Adrenal gland (tissue), 9 donors: ENCODE measurements at regions not wholly inside any gene's neighbourhood (a gene's known extent, or its start where the extent isn't known, plus 50 kb on each side); places are given as distances from the start of the nearest gene placed in this dataset.

Experiments used
- DNase-seq, 7 donors: peaks; one replicate each; pipeline ENCODE4 v3.0.0-alpha.2; 2019 to 2020
- H3K27ac ChIP-seq, 5 donors: fragments of 200-600 bp; sonication (generic) in 4 of 5; 1 replicate in 3 of 5; 2 replicates in 2 of 5; pipeline versions ENCODE4 v1.5.1 to v1.8.0; 2016 to 2020; ENCODE audit warnings: mild to moderate bottlenecking in 1 of 5
- H3K27me3 ChIP-seq: fragments of 200-600 bp; 2 replicates; pipeline ENCODE4 v1.8.0; 2021
- H3K36me3 ChIP-seq, 2 donors: fragments of 200-600 bp; replicated peaks in 1 of 2; 1 replicate in 1 of 2; 2 replicates in 1 of 2; pipeline versions ENCODE4 v1.5.1 to v1.8.0; 2018 to 2022
- H3K4me1 ChIP-seq, 2 donors: fragments of 200-600 bp; replicated peaks in 1 of 2; 1 replicate in 1 of 2; 2 replicates in 1 of 2; pipeline versions ENCODE4 v1.5.1 to v1.8.0; 2018 to 2021
- H3K4me3 ChIP-seq, 4 donors: fragments of 200-600 bp; sonication (generic) in 3 of 4; one replicate each; pipeline ENCODE4 v1.5.1; 2016 to 2018
- H3K9me3 ChIP-seq, 3 donors: fragments of 200-600 bp; sonication (generic) in 1 of 3; replicated peaks in 1 of 3; 1 replicate in 2 of 3; 2 replicates in 1 of 3; pipeline versions ENCODE4 v1.5.1 to v1.8.0; 2016 to 2021
- POLR2A ChIP-seq, 2 donors: fragments of 450-650 bp; IDR thresholded peaks; one replicate each; pipeline ENCODE4 v1.6.1; 2017; ENCODE audit warnings: antibody characterized with exemption in 2 of 2, mild to moderate bottlenecking in 2 of 2, moderate library complexity in 1 of 2
- WGBS, 4 donors: extraction: QIAGEN DNeasy Blood & Tissue Kit in 2 of 4; methylation state at CpG; one replicate each; pipeline versions ENCODE4 v1.1.5 to v1.1.7; 2013 to 2017; 5-methylcytosine and 5-hydroxymethylcytosine counted together
- intact Hi-C, 2 donors: fragments of 100-400 bp; cut with DNase I; formaldehyde crosslinking; loops; one replicate each; pipeline versions ENCODE4 v1.14.1 to v1.15.0; 2022 to 2023
- TF ChIP-seq, protein P1 (sequence below), 6 experiments: fragments of 450-650 bp in 4 of 6; fragments of 200-600 bp in 2 of 6; sonication (generic) in 1 of 6; IDR thresholded peaks; 1 replicate in 5 of 6; 2 replicates in 1 of 6; pipeline versions ENCODE4 v1.5.1 to v1.8.0; 2016 to 2021; ENCODE audit warnings: antibody characterized with exemption in 6 of 6, mild to moderate bottlenecking in 2 of 6, moderate library complexity in 1 of 6
- donor health status: healthy with polysubstance abuse.
- donor health status: Bipolar disorder and iron deficiency.
- donor health status: DM: yes; HTN: yes; CAD: no.
- donor health status: DM: no; HTN: no; CAD: no.
- donor health status: DM: no; HTN: no; CAD: no.

GRCh38 chr5:61854531-61854930 is 451.5 kb upstream of the KIF2A start:
- Histone ChIP-seq H3K4me3 (no peak overlapping the region), H3K4me1 (no peaks in the 10 kb centered on the region), H3K27me3 (no peaks in the 10 kb centered on the region), H3K36me3 (no peaks in the 10 kb centered on the region), H3K27ac (no peak overlapping the region), H3K9me3 (no peaks in the 10 kb centered on the region)
- no peak for DNase-seq
- 62 to 85% (median 78%) methylated on average over 2 of the region's 2 CpGs for WGBS, 4 donors
- TF ChIP-seq, protein P1, sequence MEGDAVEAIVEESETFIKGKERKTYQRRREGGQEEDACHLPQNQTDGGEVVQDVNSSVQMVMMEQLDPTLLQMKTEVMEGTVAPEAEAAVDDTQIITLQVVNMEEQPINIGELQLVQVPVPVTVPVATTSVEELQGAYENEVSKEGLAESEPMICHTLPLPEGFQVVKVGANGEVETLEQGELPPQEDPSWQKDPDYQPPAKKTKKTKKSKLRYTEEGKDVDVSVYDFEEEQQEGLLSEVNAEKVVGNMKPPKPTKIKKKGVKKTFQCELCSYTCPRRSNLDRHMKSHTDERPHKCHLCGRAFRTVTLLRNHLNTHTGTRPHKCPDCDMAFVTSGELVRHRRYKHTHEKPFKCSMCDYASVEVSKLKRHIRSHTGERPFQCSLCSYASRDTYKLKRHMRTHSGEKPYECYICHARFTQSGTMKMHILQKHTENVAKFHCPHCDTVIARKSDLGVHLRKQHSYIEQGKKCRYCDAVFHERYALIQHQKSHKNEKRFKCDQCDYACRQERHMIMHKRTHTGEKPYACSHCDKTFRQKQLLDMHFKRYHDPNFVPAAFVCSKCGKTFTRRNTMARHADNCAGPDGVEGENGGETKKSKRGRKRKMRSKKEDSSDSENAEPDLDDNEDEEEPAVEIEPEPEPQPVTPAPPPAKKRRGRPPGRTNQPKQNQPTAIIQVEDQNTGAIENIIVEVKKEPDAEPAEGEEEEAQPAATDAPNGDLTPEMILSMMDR (IDR thresholded peaks at IDR 0.05): no peak
- no peak for TF ChIP-seq POLR2A (IDR thresholded peaks at IDR 0.05)
- intact Hi-C loops: no loop called here

- no peaks in the 10 kb centered on the region for H3K36me3 ChIP-seq
- no peaks in the 10 kb centered on the region for H3K4me1 ChIP-seq
- no peaks in the 10 kb centered on the region for H3K27me3 ChIP-seq
- no peaks in the 10 kb centered on the region for H3K9me3 ChIP-seq
- H3K4me3 ChIP-seq: no peak overlapping the region
- intact Hi-C loops: no loop called here
- 55 to 73% (median 56%) methylated on average over 1 of the region's 1 CpG for WGBS, 4 donors
- H3K27ac ChIP-seq: no peak overlapping the region
- no peak for DNase-seq
- TF ChIP-seq, protein P1 (IDR thresholded peaks at IDR 0.05): no peak
- no peak for TF ChIP-seq POLR2A (IDR thresholded peaks at IDR 0.05)
Observed at GRCh38 chr5:61860978-61861377, 445.0 kb upstream of the KIF2A start.

GRCh38 chr5:61866930-61867329 is 439.1 kb upstream of the KIF2A start:
- intact Hi-C loops: no loop called here
- no peak for TF ChIP-seq POLR2A (IDR thresholded peaks at IDR 0.05)
- TF ChIP-seq, protein P1 (IDR thresholded peaks at IDR 0.05): no peak
- Histone ChIP-seq H3K27ac (no peak overlapping the region), H3K4me3 (no peak overlapping the region), H3K36me3 (no peaks in the 10 kb centered on the region), H3K27me3 (no peaks in the 10 kb centered on the region), H3K4me1 (no peaks in the 10 kb centered on the region), H3K9me3 (no peaks in the 10 kb centered on the region)
- WGBS, 4 donors: 41 to 53% (median 44%) methylated on average over 3 of the region's 3 CpGs
- DNase-seq: peak in 2 of 7 donors; percentile 2 to 8

DNA sequence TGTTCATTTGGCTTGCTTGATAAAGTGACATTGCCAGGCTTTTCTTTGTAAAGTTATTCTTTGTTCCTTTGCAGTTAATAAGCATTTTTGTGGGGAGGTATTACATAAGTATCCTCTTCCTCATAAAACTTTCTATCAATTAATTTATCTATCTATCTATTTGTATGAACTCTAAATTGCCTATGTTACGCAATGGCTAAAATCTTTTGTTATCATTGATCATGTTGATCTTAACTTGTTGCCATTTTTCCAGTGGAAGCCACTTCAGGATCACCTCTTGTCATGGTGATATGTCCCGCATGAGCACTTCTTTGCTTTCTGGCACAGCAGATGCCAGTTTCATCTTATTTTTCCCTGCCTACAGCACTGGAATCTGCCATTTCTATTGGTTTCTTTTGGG is 436.7 kb upstream of the KIF2A start:
- Histone ChIP-seq H3K36me3 (no peaks in the 10 kb centered on the region), H3K4me3 (no peak overlapping the region), H3K27me3 (no peaks in the 10 kb centered on the region), H3K27ac (no peak overlapping the region), H3K4me1 (no peaks in the 10 kb centered on the region), H3K9me3 (no peaks in the 10 kb centered on the region)
- TF ChIP-seq POLR2A (IDR thresholded peaks at IDR 0.05): no peak
- TF ChIP-seq, protein P1 (IDR thresholded peaks at IDR 0.05): no peak
- no peak for DNase-seq
- WGBS, 4 donors: 92 to 98% (median 96%) methylated on average over 2 of the region's 2 CpGs
- intact Hi-C loops: no loop called here
